Coronary artery (tissue), 2 donors: ENCODE measurements at regions not wholly inside any gene's neighbourhood (a gene's known extent, or its start where the extent isn't known, plus 50 kb on each side); places are given as distances from the start of the nearest gene placed in this dataset.

Source experiments
- DNase-seq: peaks from one replicate; pipeline ENCODE4 v3.0.0-alpha.2; 2017; ENCODE audit warnings: low spot score
- H3K27ac ChIP-seq, 2 donors: fragments of 200-600 bp; sonication (generic); one replicate each; pipeline ENCODE4 v1.5.1; 2016 to 2019
- H3K4me3 ChIP-seq: fragments of 200-600 bp; sonication (generic); 2 replicates; pipeline ENCODE4 v1.5.1; 2016; ENCODE audit warnings: mild to moderate bottlenecking, moderate library complexity
- TF ChIP-seq, protein P1 (sequence below): fragments of 200-600 bp; sonication (generic); IDR thresholded peaks from one replicate; pipeline ENCODE4 v1.5.1; 2019; ENCODE audit warnings: antibody characterized with exemption

DNA sequence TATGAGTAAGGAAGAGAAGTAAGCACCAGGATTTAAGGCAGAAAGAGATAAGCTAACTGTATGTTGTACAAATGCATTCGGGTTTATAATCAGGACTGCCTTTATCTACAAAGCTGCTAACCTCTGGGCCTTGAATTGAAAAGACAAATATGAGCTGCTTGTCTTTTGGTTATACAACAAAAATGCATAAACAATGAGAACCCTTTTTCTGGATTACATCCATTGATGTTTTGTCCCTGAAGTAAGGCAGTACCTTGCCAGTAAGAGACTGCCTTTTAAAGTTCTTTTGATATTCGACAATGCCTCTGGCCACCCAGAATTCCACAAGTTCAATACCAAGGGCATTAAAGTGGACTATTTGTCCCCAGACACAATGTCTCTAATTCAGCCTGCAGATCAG is 280.7 kb downstream of the ZNF621 start:
- Histone ChIP-seq H3K4me3 (no peak overlapping the region), H3K27ac (no peak overlapping the region)
- TF ChIP-seq, protein P1, sequence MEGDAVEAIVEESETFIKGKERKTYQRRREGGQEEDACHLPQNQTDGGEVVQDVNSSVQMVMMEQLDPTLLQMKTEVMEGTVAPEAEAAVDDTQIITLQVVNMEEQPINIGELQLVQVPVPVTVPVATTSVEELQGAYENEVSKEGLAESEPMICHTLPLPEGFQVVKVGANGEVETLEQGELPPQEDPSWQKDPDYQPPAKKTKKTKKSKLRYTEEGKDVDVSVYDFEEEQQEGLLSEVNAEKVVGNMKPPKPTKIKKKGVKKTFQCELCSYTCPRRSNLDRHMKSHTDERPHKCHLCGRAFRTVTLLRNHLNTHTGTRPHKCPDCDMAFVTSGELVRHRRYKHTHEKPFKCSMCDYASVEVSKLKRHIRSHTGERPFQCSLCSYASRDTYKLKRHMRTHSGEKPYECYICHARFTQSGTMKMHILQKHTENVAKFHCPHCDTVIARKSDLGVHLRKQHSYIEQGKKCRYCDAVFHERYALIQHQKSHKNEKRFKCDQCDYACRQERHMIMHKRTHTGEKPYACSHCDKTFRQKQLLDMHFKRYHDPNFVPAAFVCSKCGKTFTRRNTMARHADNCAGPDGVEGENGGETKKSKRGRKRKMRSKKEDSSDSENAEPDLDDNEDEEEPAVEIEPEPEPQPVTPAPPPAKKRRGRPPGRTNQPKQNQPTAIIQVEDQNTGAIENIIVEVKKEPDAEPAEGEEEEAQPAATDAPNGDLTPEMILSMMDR, result no peak
- DNase-seq, result no peak

DNA sequence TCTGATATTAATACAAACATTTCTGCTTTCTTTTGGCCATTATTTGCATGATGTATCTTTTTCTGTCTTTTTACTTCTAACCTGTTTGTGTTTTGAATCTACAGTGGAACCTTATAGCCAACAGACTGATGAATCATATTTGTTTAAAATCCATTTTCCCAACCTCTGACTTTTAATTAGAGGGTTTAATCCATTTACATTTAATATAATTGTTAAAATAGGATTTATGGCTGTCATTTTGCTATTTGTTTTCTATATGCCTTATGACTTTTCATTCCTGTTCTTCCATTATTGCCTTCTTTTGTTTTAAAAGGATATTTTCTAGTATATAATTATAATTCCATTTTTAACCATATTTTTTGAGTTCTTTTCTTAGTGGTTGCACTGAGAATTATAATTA is 286.1 kb downstream of the ZNF621 start:
- H3K27ac ChIP-seq, result no peak overlapping the region
- DNase-seq, result no peak
- H3K4me3 ChIP-seq, result no peak overlapping the region
- TF ChIP-seq, protein P1, result no peak

DNA sequence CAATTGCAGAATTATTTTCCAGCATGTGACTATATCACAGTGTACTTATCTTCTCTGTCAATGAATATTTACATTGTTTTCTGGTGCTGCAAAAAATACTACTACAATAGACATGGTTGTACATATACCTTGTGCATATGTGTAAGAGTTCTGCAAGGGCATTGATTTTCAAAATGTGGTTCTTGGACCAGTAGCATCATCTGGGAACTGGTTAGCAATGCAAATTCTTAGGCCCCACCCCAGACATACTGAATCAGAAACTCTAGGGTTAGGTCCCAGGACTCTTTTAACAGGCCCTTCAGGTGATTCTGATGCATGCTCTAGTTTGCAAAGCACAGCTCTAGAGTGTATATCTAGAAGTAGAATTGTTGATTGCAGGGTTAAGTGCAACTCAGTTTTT is 292.3 kb downstream of the ZNF621 start:
- TF ChIP-seq, protein P1, result no peak
- Histone ChIP-seq H3K4me3 (no peak overlapping the region), H3K27ac (no peak overlapping the region)
- no peak for DNase-seq

DNA sequence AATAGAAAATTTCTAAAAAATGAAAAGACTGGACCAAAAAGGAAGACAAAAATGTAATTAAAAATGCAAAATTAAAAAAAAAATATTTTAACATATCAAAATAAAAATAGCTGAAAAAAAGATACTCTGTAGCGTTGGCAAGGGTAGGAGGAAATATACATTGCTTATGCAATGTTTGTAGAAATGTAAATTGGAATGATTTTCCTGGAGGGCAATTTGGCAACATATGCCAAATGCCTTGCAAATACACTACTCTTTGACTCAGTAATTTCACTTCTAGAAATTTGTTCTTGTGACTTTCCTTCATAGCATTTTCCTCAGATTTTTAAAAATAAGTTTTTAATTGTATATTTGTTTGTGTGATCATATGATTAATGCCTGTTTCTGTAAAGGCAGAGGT is 296.6 kb downstream of the ZNF621 start:
- Histone ChIP-seq H3K4me3 (no peak overlapping the region), H3K27ac (no peak overlapping the region)
- no peak for DNase-seq
- TF ChIP-seq, protein P1, result no peak

DNA sequence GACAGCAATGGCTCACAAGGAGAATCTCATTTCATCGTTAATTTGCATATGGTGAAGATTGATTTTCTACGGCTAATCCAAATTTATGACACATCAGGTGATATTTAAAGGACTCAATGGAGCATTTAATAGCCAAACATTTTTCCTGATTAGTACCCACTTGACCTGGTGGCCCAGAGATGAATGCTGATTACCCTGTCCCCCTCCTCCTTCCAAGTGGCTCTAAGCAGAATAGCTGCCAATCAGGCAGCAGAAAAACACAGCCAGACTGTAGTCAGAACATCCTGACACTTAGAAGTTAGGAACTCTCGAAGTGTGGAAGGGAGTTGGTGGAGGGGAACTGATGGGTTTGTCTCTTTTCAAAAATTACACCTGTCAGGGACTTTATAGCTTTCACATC is 302.5 kb downstream of the ZNF621 start:
- H3K4me3 ChIP-seq, result no peak overlapping the region
- no peak for DNase-seq
- TF ChIP-seq, protein P1, result no peak
- no peak overlapping the region for H3K27ac ChIP-seq

DNA sequence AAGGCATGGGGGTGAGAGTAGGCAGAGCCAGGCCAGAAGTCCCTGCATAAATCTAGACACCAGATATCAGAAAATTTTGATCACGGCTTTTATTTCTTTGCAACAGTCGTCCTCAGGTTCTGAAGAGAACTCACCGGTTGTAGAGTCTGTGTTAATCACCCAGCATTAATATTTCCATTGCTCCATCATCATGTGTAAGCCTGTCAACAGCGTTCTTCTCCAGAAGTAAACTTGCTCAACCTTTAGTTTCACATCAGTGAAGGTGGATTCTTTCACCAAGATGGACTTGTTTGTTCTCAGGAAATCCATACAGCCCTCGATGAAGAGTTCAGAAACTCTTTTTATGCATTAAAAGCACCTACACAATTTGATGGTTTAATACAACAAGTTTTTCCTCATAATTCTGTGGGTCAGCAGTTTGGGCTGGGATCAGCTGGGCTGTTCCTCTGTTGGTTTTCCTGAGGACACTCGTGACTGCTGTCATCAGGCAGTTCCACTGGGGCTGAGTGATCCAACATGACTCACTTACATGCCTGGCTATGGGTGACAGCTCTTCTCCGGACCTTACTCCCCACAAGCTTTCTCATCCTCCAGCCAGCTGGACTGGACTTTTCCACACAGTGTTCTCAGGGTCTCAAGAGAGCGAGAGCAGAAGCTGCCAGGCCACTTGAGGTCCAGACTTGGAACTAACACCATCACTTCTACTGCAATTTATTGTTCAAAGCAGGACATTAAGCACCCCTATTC is 303.4 kb downstream of the ZNF621 start:
- peak overlapping the region; percentile 2 for H3K4me3 ChIP-seq
- peak overlapping the region in 1 of 2 donors; percentile 39 for H3K27ac ChIP-seq
- TF ChIP-seq, protein P1, result no peak
- DNase-seq, result peak; percentile 78

DNA sequence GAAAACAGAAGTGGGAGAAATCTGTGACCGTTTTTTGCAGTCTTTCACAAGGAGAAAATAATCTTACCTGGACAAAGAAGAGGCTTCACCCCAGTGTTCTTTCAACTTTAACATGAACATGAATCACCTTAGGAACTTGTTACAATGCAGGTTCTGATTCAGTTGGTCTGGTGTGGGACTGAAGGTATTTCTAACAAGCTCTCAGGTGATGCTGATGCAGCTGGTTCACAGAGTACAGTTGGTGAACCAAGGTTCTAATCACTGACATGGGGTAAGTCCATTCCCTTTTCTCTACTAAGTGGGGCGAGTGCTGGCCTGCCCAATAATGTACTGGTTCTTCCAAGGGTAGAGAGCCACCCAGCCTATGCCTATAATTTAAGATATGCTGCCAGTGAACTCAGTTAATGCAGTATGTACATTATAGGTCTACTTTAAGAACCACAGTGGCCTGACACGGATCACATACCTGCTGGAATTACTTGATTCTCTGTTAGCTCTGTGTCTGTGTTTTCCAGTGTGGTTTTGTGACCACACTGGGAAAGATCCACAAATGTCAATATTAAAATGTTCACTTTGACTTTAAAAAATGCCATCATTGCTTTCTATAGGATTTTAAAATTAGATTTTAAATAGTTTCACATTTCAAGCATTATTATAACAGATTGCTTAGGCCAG is 304.1 kb downstream of the ZNF621 start:
- TF ChIP-seq, protein P1, result no peak
- no peak for DNase-seq
- H3K27ac ChIP-seq, result peak overlapping the region in 1 of 2 donors; percentile 39
- H3K4me3 ChIP-seq, result peak overlapping the region; percentile 2
